Esophagus mucosa (tissue), 1 donor: ENCODE measurements at regions not wholly inside any gene's neighbourhood (a gene's known extent, or its start where the extent isn't known, plus 50 kb on each side); places are given as distances from the start of the nearest gene placed in this dataset.

Experiments
- ATAC-seq: fragments of 200-7000 bp; cut with Tn5 transposase; one replicate; pipeline ENCODE4 v1.9.1; 2020
- donor health status: DM: yes; HTN: yes; CAD: no.

- no peak for ATAC-seq
Observed at GRCh38 chr7:57256637-57257375, 124.6 kb upstream of the ZNF479 start.

DNA sequence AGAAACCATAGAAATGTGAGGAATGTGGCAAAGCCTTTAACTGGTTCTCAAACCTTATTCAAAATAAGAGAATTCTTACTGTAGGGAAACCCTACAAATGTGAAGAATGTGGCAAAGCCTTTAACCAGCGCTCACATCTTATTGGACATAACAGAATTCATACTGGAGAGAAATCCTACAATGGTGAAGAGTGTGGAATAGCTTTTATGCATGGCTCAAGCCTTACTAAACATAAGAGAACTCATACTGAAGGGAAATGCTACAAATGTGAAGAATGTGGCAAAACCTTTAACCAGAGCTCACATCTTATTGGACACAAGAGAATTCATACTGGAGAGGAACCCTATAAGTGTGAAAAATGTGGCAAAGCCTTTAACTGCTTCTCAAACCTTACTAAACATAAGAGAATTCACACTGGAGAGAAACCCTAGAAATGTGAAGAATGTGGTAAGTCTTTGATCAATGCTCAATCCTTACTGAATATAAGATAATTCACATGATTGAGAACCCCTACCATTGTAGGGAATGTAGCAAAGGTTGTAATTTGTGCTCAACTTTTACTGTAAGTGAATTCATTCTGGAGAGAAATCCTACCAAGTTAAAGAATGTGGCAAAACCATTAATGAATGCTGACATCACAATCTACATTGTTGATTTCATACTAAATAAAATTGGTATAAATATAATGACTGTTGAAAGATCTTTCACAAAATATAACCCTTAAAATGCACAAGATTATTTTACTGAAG is 142.5 kb upstream of the ZNF479 start:
- ATAC-seq, result no peak

DNA sequence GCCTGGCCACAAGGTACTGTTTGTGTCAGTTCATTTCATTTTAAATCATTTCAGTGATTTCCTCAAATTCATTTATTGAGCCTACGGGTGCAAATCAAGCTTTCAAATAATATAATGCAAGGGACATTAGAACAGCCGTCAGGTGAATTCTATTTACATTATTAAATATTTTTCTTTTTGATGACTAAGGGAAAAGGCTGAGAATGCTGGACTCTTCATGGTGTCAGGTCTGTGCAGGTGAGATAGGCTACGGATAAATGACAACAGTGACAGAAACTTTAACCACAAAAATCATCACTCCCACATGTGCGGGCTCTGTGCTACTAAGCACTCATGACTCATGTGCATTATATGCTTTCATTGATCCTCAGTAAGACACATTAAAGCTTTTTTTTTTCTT is 149.2 kb upstream of the ZNF716 start:
- no peak for ATAC-seq

DNA sequence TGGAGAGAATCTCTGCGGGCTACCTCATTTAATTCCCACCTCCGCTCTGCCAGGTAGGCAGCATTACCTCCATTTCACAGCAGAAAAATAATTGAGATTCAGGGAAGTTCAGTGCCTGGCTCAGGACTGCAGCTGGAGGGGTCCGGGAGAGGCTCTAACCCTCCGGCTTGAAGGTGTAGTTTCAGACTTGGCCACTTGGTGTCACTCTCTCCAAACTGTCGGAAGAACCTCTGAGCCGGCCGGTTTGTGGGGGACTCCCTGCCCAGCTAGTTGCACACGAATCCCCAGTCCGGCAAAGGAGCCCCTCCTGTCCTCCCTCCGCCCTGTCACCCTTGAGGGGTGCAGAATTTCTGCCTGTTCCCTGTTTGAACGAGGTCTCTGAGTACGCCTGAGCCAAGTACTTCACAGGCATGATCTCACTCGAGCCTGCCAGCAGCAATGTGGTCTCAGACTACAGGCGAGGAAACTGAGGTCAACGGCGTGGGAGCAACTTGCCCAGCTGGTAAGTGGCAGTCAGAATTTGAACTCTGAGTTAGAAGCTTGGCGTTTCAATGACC is 144.7 kb upstream of the ZNF716 start:
- ATAC-seq, result peak; percentile 23

- no peak for ATAC-seq
Observed at GRCh38 chr7:57308631-57309408, 141.2 kb upstream of the ZNF716 start.

DNA sequence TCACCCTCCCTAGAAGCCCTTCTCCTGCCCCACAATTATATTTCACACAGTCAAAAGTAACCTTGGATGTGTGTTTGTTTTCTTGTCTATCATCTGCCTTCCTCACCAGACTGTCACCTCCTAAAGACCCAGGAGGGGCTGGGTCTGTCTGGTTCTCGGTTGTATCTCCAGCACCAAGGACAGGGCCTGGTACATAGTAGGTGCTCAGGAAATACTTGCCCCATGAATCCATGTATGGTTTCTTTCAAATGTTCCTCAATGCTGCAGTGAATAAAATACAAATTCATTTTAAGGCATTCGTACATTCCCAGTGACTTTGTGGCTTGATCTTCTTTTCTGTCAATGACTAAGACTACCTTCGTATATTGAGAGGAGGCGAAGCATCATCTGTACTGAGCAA is 122.9 kb upstream of the ZNF716 start:
- ATAC-seq, result no peak

GRCh38 chr7:57328457-57328856 is 121.5 kb upstream of the ZNF716 start:
- ATAC-seq, result no peak

GRCh38 chr7:57328963-57329362 is 121.0 kb upstream of the ZNF716 start:
- no peak for ATAC-seq

DNA sequence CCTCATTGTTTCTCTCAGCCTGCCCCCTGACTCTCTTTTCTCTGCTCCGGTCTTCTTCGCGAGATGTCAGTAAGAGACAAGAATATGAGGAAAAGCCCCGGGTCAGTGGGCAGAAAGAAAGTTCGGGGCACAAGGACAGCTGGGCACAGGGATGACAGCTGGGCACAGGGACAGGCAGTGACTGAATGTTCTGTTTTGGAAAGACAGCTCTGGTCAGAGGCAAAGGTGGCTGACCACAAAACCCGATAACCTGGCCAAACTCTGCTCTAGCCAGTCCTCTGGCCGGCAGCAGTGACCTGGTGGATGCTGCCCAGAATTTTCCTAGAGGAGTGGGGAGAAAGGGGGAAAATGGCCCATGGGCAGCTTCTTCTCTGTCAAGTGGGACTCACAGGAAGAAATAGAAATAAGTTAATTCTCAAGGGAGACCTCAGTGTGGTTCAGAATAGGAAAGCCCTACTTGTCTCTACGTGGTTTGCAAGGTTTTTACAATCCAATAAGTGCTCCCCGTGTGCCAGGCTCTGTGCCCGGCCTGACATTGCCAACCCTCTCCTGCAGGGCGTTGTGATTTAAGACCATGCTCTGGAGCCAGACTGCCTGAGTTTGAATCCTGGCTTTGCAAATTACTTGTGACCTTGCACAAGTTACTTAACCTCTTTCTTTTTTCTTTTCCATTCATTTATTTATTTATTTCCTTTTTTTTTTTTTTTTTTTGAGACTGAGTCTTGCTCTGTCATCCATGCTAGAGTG is 110.6 kb upstream of the ZNF716 start:
- ATAC-seq, result no peak

DNA sequence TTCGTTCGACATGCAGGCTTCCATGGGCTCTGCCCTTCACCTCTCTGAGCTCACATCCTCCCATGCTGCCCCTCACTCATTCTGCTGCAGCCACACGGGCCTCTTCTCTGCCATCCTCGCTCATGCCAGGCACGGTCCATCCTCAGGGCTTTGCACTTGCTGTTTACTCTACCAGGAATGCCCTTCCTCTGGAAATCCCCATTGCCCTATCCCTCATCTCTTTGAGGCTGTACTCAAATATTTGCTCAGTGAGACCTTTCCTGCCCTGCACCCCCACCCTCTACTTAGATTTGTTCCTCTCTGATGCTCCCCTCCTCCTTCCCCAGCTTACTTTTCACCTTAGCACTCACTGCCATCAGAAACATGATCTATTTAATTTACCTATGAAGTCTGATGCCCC is 107.0 kb upstream of the ZNF716 start:
- ATAC-seq, result no peak

DNA sequence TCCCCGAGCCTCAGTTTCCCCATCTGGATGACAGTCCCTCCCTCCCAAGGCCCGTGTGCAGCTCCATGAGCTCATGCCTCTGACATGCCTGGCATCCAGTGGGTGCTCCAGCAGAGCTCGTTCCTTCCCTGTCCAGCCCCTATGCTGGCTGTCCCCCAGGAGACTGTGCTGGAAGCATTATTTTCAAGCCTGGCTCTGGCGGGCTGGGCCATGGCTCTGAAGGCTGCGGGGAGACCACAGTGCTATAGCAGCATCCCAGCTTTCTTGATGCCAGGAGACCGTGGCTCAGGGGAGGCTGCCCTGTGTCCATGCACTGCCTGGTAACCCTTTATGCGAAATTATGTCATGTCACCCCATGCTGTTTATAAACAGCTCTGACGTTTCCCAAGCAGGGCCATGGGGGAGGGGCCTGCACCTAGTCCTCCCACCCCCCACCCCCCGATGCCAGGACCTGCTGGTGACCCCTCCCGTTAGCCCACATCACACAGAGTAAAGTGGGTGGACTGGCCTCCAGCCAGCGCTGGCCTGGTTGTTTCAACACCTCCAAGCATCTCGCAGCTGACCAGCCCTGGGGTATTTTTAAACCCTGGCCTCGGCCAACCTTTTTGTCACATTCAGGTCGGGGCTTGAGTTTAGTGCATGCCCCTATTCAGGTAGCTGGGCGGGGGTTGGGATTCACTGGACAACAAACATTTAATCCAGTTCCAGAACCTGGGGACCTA is 105.9 kb upstream of the ZNF716 start:
- ATAC-seq, result no peak

- ATAC-seq, result no peak
Observed at GRCh38 chr7:57344957-57345356, 105.0 kb upstream of the ZNF716 start.

DNA sequence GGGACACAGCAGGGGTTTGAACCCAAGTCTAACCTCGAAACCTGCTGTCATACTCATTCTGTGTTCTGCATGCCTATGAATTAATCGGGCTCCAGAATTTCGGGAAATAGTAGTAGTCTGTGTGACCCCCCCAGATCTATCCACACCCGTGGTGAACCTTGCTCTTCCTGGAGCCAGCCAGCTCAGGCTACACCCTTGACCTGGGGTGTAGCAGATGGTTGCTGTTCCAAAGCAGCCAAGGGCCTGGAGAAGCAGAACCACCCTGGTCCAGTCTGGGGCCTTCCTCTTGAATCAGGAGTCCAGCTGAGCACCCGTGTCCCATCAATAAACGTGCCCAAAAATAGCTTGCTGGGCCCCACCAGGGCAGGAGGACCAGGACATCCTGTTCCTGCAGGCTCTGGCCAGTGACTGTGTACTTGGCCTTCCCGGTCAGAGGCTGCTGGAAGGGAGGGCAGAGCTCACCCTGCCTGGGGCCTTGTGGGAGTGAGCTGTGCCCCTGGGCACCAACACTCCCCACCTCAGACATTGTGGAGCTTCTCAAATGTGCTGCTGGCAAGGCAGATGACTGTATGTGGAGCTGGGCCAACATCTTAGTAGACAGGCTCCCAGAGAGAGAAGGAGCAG is 101.2 kb upstream of the ZNF716 start:
- no peak for ATAC-seq

DNA sequence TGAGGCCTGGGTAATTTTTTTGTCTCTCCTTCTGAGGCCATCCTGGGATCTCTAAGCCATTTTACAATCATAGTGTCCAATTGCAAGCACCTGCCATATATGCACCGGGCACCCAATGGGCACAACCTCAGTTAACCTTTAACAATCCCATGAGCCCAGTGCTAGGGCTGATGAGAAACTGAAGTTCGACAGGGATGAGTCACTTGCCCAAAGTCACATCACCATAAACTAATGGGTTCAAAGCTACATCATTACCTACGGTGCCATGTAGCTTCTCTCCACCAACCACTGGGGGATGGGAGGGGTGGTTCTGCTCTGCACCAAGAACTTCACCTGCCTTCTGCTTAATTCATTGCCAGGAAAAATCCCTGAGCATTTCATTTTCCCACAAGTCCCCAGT is 95.8 kb upstream of the ZNF716 start:
- no peak for ATAC-seq

DNA sequence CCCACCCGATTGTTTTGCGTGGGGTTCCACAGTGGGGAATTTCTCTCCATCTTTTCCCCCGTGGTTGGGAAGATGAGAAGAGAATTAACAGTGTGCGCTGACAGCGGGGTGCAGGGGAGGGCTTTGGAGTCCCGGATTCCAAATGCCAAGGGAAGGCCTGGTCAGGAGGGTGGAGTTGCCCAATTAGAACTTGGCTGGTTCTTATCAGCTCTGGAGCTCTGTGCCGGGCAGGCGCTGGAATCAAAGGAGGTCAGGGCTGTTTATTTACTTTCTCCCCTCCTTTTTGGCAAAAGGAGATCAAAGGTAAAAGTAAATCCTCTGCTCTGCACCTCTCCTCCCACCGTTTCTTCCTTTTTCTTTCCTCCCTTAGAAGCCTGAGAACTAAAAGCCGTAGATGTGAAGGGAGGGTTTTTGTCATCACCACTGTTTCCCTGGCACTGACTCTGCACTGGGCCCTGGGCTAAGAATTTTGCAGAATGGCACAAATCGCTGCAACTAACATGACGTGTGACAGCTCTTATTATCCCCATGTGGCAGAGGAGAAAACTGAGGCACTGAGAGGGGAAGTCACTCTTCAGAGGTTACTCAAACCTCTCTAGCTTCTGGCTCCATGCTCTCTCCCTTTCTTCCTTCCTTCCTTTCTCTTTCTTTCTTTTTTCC is 95.2 kb upstream of the ZNF716 start:
- ATAC-seq, result no peak

GRCh38 chr7:57361406-57361805 is 88.6 kb upstream of the ZNF716 start:
- ATAC-seq, result no peak

DNA sequence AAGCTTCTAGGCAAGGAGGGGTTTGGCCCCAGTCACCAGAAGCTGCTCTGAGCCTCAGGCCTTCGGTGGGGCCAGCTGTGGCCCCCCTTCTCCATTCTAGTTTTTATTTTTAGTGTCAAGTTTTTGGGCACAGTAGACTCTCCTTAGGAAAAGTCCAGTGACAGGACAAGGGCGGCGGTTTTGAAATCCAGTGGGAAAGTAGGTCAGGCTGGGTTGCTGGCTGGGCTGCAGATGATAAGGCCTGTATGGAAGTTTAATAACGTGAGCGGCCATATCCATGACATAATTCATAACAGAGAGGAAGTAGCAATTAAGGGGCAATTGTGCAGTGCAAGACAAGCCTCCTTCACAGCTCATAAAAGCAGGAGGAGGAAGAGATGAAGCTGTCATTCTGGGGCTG is 87.1 kb upstream of the ZNF716 start:
- ATAC-seq, result no peak

DNA sequence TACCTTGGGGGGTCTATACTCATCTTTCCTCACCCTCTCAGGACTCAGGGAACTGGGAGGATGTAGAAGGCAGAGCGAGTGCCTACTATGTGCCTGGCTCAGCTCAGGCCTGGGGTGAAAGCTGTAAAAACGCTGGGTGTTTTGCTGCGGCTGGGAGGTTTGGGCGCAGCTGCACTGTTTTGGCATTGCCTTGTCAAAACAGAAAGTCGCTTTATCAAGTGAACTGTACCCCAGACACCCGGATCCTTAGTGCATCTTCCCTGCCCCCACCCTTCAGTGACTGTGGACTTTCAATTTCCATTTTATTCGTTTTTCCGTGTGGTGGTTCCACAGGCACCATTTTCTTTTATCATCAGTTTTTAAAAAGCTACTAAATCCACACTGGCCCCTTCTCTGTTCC is 86.7 kb upstream of the ZNF716 start:
- ATAC-seq, result no peak

- ATAC-seq, result no peak
Observed at GRCh38 chr7:57364933-57365710, 84.9 kb upstream of the ZNF716 start.

DNA sequence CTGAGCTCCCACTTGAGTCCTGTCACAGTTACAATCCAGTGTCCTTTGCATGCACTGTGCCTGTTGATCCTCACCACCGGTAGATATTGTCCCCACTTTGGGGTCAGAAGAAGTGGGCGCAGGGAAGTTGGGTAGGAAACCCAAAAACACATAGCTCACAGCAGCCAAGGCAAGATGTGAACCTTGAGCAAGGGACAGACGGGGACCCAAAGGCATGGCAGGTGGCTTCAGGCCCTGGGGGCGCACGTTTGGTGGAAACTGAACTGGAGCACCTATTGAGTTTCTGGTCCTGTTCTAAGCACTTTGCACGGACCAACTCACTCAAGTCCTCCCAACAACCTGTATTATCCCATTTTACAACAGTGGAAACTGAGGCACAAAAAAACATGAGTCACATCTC is 82.8 kb upstream of the ZNF716 start:
- ATAC-seq, result no peak
